ENCODE measurements at regions not wholly inside any gene's neighbourhood (a gene's known extent, or its start where the extent isn't known, plus 50 kb on each side); places are given as distances from the start of the nearest gene placed in this dataset.

DNA sequence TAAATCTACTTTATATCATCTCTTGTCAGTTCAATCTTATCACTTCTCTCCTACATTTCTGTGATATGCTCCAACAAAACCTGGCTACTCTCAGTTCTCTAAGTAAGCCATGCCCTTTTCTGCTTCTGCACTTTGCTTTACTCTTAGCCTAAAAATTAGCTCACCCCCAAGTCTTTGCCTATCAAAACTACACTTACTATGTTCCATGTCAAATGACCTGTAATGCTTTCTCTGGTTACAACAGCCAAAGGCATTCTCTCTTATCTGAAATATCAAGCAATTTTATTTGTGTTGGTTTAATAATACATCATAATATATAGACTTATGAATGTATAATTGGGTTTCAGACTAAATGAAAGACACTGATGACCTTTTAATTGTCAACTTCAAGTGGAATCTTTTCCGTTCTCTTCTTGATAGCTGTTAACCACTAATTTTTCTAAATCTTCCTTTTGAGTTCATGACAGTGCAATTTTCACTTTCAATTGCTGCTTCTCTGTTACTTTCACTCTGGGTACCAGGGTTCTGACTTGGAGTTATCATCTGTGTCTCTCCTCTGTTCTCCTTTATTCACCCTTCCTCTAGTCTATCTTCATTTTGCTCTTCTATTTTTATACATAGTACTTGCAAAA, 619.0 kb upstream of the GOLIM4 start:
- H3K4me3 ChIP-seq (ENCODE audit: low read length) = no peak overlapping the region
- no peak for DNase-seq (ENCODE audit: low read depth)
- TF ChIP-seq, protein P1, sequence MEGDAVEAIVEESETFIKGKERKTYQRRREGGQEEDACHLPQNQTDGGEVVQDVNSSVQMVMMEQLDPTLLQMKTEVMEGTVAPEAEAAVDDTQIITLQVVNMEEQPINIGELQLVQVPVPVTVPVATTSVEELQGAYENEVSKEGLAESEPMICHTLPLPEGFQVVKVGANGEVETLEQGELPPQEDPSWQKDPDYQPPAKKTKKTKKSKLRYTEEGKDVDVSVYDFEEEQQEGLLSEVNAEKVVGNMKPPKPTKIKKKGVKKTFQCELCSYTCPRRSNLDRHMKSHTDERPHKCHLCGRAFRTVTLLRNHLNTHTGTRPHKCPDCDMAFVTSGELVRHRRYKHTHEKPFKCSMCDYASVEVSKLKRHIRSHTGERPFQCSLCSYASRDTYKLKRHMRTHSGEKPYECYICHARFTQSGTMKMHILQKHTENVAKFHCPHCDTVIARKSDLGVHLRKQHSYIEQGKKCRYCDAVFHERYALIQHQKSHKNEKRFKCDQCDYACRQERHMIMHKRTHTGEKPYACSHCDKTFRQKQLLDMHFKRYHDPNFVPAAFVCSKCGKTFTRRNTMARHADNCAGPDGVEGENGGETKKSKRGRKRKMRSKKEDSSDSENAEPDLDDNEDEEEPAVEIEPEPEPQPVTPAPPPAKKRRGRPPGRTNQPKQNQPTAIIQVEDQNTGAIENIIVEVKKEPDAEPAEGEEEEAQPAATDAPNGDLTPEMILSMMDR (conservative IDR thresholded peaks at IDR 0.05; ENCODE audit: low read length) = no peak

DNA sequence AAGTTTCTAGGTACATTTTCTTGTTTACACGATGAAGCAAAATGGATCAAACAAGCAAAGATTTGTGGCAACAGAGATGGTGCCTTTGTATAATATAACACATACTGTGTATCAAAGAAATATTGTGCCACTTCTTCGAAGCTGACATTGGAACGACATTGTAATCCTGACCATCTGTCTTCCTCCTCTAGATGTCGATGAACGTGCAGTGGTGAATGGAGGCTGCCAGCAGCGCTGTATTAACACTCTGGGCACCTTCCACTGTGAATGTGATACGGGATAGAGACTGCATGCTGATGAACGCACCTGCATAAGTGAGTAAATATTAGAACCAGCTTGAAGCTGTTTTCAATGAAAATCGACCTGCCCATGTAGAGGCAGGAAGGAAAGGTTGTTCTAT, 613.3 kb upstream of the GOLIM4 start:
- H3K4me3 ChIP-seq (ENCODE audit: low read length) = no peak overlapping the region
- TF ChIP-seq, protein P1 (conservative IDR thresholded peaks at IDR 0.05; ENCODE audit: low read length) = no peak
- DNase-seq (ENCODE audit: low read depth) = no peak

DNA sequence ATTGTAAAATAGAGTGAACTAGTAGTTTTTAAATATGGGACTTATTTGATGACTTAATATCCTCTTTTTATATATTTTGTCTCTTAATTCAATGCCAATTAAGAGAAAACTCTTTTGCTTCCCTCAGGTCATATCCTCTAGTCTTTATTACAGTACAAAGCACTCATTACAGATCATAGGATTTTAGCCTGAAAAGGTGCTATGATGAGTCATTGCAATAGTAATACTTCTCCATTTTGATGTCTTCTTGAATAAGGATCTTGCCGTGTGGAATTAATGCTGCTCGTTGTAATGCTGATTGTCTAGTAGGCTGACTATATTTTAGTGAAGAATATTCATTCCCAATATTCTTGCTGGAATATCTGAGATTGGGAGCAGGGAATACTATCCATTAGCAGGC, 612.2 kb upstream of the GOLIM4 start:
- no peak for DNase-seq (ENCODE audit: low read depth)
- TF ChIP-seq, protein P1 (conservative IDR thresholded peaks at IDR 0.05; ENCODE audit: low read length) = no peak
- no peak overlapping the region for H3K4me3 ChIP-seq (ENCODE audit: low read length)

DNA sequence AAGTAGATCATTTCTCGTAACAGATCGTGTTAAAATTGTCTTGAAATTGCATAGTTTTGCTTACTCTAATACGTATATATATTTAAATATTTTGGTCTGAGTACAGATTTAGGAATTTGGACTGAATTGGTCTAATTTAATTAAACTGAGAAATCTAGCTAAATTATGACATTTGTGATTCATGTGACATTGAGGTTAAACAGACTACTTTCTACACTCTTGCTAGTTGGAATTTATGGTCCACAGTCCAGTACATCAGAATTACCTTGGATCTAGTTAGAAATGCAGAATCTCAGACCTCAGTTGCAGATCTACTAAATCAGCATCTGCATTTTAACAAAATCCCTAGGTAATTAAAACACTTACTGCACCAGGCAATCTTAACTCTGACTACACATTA, 609.7 kb upstream of the GOLIM4 start:
- H3K4me3 ChIP-seq (ENCODE audit: low read length) = no peak overlapping the region
- TF ChIP-seq, protein P1 (conservative IDR thresholded peaks at IDR 0.05; ENCODE audit: low read length) = no peak
- no peak for DNase-seq (ENCODE audit: low read depth)

DNA sequence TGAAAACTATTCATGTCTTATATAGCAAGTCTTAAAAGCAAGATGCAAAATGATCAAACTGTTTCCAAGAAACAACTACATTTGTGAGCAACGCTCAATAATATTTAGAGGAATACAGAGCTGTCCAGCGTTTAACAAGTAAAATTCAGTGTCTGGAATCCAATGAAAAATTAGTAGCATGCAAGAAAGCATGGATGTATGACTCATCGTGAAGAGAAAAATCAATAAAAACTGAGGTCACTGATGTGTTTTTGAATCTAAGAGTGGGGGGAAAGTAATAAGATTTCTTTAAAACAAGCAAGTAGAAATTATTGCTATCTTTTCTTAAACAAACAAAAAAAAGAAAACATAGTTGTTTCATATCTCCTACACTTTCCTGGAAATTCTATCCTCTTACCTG, 600.3 kb upstream of the GOLIM4 start:
- no peak overlapping the region for H3K4me3 ChIP-seq (ENCODE audit: low read length)
- TF ChIP-seq, protein P1 (conservative IDR thresholded peaks at IDR 0.05; ENCODE audit: low read length) = no peak
- DNase-seq (ENCODE audit: low read depth) = no peak

DNA sequence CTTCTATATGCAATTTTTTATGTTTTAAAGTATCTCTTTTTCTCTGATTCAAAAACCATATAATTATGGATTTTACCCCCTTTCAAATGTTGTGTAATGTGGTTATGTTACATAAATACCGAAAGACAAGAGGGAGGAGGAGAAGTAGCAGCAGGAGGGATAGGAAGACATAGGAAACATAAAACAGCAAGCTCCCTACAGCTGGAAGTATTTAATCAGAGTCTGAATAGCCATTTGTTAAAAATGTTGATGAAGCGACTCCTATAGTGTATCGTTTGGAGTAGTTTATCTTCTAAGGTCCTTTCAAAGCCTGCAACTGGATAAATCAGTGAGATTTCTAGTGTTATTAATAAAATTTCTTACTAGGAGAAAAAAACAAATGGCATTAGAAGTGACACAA, 598.1 kb upstream of the GOLIM4 start:
- no peak for DNase-seq (ENCODE audit: low read depth)
- TF ChIP-seq, protein P1 (conservative IDR thresholded peaks at IDR 0.05; ENCODE audit: low read length) = no peak
- no peak overlapping the region for H3K4me3 ChIP-seq (ENCODE audit: low read length)

DNA sequence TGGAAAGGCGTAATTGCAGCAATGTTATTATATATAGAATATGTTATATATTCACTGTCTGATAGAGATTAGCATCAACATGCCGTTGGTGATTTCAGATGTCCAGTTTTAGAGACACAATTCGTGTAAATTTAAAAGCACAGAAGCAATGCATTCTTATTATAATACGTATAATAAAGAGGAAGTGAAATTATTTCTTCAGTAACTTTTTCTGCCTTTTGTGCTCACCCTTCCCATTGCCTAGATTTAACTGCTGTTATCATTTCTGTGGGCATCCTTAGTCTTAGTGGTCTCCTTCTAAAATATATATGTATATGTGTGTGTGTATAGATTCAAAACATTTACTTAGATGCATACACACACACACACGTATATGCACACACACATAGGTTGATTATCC, 592.5 kb upstream of the GOLIM4 start:
- DNase-seq (ENCODE audit: low read depth) = no peak
- H3K4me3 ChIP-seq (ENCODE audit: low read length) = no peak overlapping the region
- TF ChIP-seq, protein P1 (conservative IDR thresholded peaks at IDR 0.05; ENCODE audit: low read length) = no peak
